HepG2 (cell line): ENCODE measurements at regions not wholly inside any gene's neighbourhood (a gene's known extent, or its start where the extent isn't known, plus 50 kb on each side); places are given as distances from the start of the nearest gene placed in this dataset.

Experiments used
- KDM6A ChIP-seq: IDR thresholded peaks from 2 replicates; pipeline ENCODE4 v1.6.1; 2016; ENCODE audit warnings: low read depth
- PHB2 ChIP-seq: fragments of 450-650 bp; IDR thresholded peaks from 2 replicates; pipeline ENCODE4 v1.6.1; 2018; ENCODE audit not compliant: partially characterized antibody
- RBFOX2 ChIP-seq: fragments of 200-400 bp; formaldehyde crosslinking; IDR thresholded peaks from 2 replicates; pipeline ENCODE4 v1.6.1; 2017; ENCODE audit warnings: low read depth, mild to moderate bottlenecking, low read length
- ZBTB7B ChIP-seq: sonication (generic); formaldehyde crosslinking; IDR thresholded peaks from 2 replicates; pipeline ENCODE4 v1.4.0; 2020; ENCODE audit warnings: missing genetic modification reagents
- ZFP36L1 ChIP-seq: sonication (generic); formaldehyde crosslinking; IDR thresholded peaks from 2 replicates; pipeline ENCODE4 v1.8.0; 2022; ENCODE audit warnings: mild to moderate bottlenecking, missing genetic modification reagents, moderate library complexity
- TF ChIP-seq, protein P1 (sequence below): IDR thresholded peaks from 2 replicates; pipeline ENCODE4 v1.6.1; 2016; ENCODE audit warnings: missing compliant biosample characterization, missing genetic modification reagents, borderline replicate concordance
- TF ChIP-seq, protein P2 (sequence below): sonication (generic); formaldehyde crosslinking; IDR thresholded peaks from 2 replicates; pipeline ENCODE4 v1.5.0; 2020; ENCODE audit warnings: mild to moderate bottlenecking, missing genetic modification reagents, moderate library complexity
- TF ChIP-seq, protein P3 (sequence below): sonication (generic); formaldehyde crosslinking; IDR thresholded peaks from 2 replicates; pipeline ENCODE4 v1.4.0; 2020; ENCODE audit warnings: missing genetic modification reagents

DNA sequence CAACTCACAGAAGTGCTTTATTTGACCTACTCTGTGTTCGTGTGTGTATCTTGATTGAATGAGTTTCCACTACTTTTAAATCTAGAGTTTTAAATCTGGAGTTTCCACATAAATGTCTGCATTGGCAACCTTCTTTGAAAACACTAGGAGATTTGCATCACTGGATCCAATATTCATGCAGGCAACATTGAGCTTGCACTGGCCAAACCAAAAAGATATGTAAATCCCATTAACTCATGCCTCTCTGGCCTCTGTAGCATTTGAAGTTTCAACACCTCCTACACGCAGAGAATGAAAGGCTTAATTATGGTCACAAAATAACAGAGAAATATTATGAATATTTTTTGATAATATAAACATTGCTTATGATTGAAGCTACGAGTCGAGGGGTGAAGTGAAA is 178.6 kb downstream of the DUSP6 start:
- TF ChIP-seq RBFOX2: no peak
- no peak for TF ChIP-seq KDM6A
- no peak for TF ChIP-seq PHB2
- TF ChIP-seq, protein P1, sequence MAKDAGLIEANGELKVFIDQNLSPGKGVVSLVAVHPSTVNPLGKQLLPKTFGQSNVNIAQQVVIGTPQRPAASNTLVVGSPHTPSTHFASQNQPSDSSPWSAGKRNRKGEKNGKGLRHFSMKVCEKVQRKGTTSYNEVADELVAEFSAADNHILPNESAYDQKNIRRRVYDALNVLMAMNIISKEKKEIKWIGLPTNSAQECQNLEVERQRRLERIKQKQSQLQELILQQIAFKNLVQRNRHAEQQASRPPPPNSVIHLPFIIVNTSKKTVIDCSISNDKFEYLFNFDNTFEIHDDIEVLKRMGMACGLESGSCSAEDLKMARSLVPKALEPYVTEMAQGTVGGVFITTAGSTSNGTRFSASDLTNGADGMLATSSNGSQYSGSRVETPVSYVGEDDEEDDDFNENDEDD (CRISPR knock-in tag): no peak
- TF ChIP-seq, protein P2, sequence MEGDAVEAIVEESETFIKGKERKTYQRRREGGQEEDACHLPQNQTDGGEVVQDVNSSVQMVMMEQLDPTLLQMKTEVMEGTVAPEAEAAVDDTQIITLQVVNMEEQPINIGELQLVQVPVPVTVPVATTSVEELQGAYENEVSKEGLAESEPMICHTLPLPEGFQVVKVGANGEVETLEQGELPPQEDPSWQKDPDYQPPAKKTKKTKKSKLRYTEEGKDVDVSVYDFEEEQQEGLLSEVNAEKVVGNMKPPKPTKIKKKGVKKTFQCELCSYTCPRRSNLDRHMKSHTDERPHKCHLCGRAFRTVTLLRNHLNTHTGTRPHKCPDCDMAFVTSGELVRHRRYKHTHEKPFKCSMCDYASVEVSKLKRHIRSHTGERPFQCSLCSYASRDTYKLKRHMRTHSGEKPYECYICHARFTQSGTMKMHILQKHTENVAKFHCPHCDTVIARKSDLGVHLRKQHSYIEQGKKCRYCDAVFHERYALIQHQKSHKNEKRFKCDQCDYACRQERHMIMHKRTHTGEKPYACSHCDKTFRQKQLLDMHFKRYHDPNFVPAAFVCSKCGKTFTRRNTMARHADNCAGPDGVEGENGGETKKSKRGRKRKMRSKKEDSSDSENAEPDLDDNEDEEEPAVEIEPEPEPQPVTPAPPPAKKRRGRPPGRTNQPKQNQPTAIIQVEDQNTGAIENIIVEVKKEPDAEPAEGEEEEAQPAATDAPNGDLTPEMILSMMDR (CRISPR knock-in tag): no peak
- TF ChIP-seq ZBTB7B (CRISPR knock-in tag): no peak
- no peak for TF ChIP-seq ZFP36L1 (CRISPR knock-in tag)
- TF ChIP-seq, protein P3, sequence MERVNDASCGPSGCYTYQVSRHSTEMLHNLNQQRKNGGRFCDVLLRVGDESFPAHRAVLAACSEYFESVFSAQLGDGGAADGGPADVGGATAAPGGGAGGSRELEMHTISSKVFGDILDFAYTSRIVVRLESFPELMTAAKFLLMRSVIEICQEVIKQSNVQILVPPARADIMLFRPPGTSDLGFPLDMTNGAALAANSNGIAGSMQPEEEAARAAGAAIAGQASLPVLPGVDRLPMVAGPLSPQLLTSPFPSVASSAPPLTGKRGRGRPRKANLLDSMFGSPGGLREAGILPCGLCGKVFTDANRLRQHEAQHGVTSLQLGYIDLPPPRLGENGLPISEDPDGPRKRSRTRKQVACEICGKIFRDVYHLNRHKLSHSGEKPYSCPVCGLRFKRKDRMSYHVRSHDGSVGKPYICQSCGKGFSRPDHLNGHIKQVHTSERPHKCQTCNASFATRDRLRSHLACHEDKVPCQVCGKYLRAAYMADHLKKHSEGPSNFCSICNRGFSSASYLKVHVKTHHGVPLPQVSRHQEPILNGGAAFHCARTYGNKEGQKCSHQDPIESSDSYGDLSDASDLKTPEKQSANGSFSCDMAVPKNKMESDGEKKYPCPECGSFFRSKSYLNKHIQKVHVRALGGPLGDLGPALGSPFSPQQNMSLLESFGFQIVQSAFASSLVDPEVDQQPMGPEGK: no peak
